KMS-11 (cell line): ENCODE measurements at regions not wholly inside any gene's neighbourhood (a gene's known extent, or its start where the extent isn't known, plus 50 kb on each side); places are given as distances from the start of the nearest gene placed in this dataset.

Experiments
- H2AFZ ChIP-seq: fragments of 200-600 bp; sonication (generic); 2 replicates; pipeline ENCODE4 v1.6.1; 2016; ENCODE audit warnings: antibody characterized with exemption, mixed run types, low read depth
- H3K27ac ChIP-seq: fragments of 200-600 bp; sonication (generic); 2 replicates; pipeline ENCODE4 v1.6.1; 2016; ENCODE audit warnings: mild to moderate bottlenecking, mixed run types
- H3K27me3 ChIP-seq: fragments of 200-600 bp; sonication (generic); 2 replicates; pipeline ENCODE4 v1.6.1; 2017; ENCODE audit warnings: mild to moderate bottlenecking, low read depth, mixed run types, moderate library complexity; ENCODE audit not compliant: insufficient read depth
- H3K36me3 ChIP-seq: fragments of 200-600 bp; sonication (generic); 2 replicates; pipeline ENCODE4 v1.6.1; 2017; ENCODE audit warnings: mild to moderate bottlenecking, mixed run types; ENCODE audit not compliant: insufficient read depth
- H3K4me1 ChIP-seq: fragments of 200-600 bp; sonication (generic); 2 replicates; pipeline ENCODE4 v1.6.1; 2016; ENCODE audit warnings: mild to moderate bottlenecking, low read depth, mixed run types; ENCODE audit not compliant: poor library complexity, severe bottlenecking
- H3K4me2 ChIP-seq: fragments of 200-600 bp; sonication (generic); 2 replicates; pipeline ENCODE4 v1.7.0; 2016; ENCODE audit warnings: mild to moderate bottlenecking, mixed run types
- H3K4me3 ChIP-seq: fragments of 200-600 bp; sonication (generic); IDR thresholded peaks from 2 replicates; pipeline ENCODE4 v1.6.1; 2017; ENCODE audit warnings: low read depth, low read length, mixed read lengths; ENCODE audit not compliant: insufficient read depth
- H3K79me2 ChIP-seq: fragments of 200-600 bp; sonication (generic); 2 replicates; pipeline ENCODE4 v1.6.1; 2016; ENCODE audit warnings: low read depth, mixed run types; ENCODE audit not compliant: insufficient read depth
- H3K9ac ChIP-seq: fragments of 200-600 bp; sonication (generic); 2 replicates; pipeline ENCODE4 v1.6.1; 2016; ENCODE audit warnings: mild to moderate bottlenecking, mixed run types
- H4K20me1 ChIP-seq: fragments of 200-600 bp; sonication (generic); 2 replicates; pipeline ENCODE4 v1.6.1; 2016; ENCODE audit warnings: mild to moderate bottlenecking, mixed run types; ENCODE audit not compliant: insufficient read depth
- TF ChIP-seq, protein P1 (sequence below): fragments of 200-600 bp; sonication (generic); conservative IDR thresholded peaks from 2 replicates; pipeline ENCODE4 v1.6.1; 2017; ENCODE audit warnings: low read depth, mild to moderate bottlenecking, antibody characterized with exemption, low read length, moderate library complexity, mixed read lengths

DNA sequence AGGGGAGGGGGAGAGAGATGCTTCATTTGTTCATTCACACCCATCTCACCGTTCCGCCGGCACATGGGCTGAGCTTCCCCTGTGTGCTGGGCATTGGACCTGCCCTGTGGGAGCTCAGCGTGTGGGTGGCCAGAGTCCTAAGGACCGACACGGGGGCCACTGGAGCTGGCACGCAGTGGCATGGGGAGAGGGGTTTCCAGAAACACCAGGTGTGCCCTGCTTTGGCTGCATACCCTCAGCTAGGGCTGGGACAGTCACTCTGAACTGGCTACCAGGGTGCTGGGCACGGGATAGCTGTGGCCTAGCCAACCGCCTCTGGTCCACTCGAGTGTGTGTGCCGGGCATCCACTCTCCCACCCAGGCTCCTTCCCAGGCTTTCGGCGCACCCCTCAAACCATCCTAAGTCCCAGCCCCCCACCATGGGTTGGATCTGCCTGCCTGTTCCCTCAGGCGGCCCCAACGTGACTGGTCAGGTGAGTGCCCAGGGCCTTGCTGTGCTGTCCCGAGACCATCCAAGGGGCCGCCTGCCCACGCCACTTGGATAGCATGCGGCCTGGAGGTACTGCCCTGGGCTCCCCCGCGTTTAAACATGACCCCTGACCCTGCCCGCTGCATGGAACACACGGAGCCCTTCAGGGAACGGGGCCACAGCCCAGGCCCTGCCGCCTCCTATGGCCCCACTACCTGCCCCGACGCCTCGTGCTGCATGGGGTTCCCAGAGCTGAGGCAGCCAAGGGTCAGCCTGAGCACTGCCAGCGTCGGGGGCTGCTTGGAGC, 51.6 kb upstream of the LINC01488 start:
- no peaks in the 10 kb centered on the region for H3K4me1 ChIP-seq
- no peak overlapping the region for H3K4me3 ChIP-seq
- no peak overlapping the region for H3K4me2 ChIP-seq
- H3K27me3 ChIP-seq, result peaks cover 2% of the 10 kb centered on the region; the same call in 1 of the 2 replicates
- H3K27ac ChIP-seq, result no peak overlapping the region
- no peak overlapping the region for H3K9ac ChIP-seq
- TF ChIP-seq, protein P1, sequence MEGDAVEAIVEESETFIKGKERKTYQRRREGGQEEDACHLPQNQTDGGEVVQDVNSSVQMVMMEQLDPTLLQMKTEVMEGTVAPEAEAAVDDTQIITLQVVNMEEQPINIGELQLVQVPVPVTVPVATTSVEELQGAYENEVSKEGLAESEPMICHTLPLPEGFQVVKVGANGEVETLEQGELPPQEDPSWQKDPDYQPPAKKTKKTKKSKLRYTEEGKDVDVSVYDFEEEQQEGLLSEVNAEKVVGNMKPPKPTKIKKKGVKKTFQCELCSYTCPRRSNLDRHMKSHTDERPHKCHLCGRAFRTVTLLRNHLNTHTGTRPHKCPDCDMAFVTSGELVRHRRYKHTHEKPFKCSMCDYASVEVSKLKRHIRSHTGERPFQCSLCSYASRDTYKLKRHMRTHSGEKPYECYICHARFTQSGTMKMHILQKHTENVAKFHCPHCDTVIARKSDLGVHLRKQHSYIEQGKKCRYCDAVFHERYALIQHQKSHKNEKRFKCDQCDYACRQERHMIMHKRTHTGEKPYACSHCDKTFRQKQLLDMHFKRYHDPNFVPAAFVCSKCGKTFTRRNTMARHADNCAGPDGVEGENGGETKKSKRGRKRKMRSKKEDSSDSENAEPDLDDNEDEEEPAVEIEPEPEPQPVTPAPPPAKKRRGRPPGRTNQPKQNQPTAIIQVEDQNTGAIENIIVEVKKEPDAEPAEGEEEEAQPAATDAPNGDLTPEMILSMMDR, result no peak
- H2AFZ ChIP-seq, result no peak overlapping the region
- H3K36me3 ChIP-seq, result no peaks in the 10 kb centered on the region
- no peaks in the 10 kb centered on the region for H4K20me1 ChIP-seq
- H3K79me2 ChIP-seq, result no peaks in the 10 kb centered on the region

DNA sequence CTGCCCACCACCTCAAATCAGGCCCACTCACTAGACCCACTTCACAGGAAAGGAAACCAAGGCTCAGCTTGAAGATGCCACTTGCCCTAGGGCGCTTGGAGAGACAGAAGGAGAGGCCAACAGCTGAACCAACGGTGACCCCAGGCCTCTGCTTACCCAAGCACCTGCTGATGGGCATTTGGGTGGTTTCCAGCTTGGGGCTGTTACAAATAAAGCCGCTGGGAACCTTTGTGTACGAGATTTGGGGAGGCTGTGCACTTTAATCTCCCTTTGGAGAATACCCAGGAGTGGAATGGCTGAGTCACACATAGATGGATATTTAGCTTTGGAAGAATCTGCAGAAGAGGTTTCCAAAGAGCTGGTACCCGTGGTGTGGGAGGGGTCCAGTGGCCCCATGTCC, 50.9 kb upstream of the LINC01488 start:
- H3K9ac ChIP-seq, result no peak overlapping the region
- H3K36me3 ChIP-seq, result no peaks in the 10 kb centered on the region
- H3K79me2 ChIP-seq, result no peaks in the 10 kb centered on the region
- peaks cover 2% of the 10 kb centered on the region; the same call in 1 of the 2 replicates for H3K27me3 ChIP-seq
- TF ChIP-seq, protein P1, result no peak
- no peaks in the 10 kb centered on the region for H4K20me1 ChIP-seq
- H2AFZ ChIP-seq, result no peak overlapping the region
- no peak overlapping the region for H3K4me2 ChIP-seq
- H3K27ac ChIP-seq, result no peak overlapping the region
- no peak overlapping the region for H3K4me3 ChIP-seq
- H3K4me1 ChIP-seq, result no peaks in the 10 kb centered on the region

DNA sequence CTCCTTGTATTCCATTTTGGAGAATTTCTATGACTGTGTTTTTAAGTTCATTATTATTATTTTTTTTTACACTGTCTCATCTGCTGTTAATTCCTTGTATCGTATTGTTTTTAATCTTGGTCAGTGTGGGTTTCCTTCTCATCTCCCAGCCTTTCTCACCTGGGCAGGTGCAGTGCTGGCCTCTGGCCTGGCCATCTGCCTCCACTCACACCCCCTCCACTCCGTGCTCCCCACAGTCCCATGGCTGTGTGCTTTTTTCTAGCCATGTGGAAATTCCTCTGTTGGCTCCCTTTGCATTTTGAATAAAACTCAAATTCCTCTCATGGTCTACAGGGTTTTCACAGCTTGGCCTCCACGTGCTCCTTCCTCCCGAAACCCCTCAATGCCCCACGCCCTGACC, 50.3 kb upstream of the LINC01488 start:
- no peak overlapping the region for H3K9ac ChIP-seq
- no peak overlapping the region for H3K4me3 ChIP-seq
- peaks cover 2% of the 10 kb centered on the region; the same call in 1 of the 2 replicates for H3K27me3 ChIP-seq
- no peaks in the 10 kb centered on the region for H3K4me1 ChIP-seq
- H3K27ac ChIP-seq, result no peak overlapping the region
- H3K36me3 ChIP-seq, result no peaks in the 10 kb centered on the region
- no peaks in the 10 kb centered on the region for H4K20me1 ChIP-seq
- no peak overlapping the region for H3K4me2 ChIP-seq
- no peak overlapping the region for H2AFZ ChIP-seq
- H3K79me2 ChIP-seq, result no peaks in the 10 kb centered on the region
- TF ChIP-seq, protein P1, result no peak
